ENCODE measurements at regions not wholly inside any gene's neighbourhood (a gene's known extent, or its start where the extent isn't known, plus 50 kb on each side); places are given as distances from the start of the nearest gene placed in this dataset.

- Histone ChIP-seq H3K9ac (ENCODE audit: low read depth in 1 of 2, low read length in 2 of 2) (no peak overlapping the region), H3K9me3 (ENCODE audit: control insufficient read depth in 2 of 2, low read length in 2 of 2) (no peaks in the 10 kb centered on the region), H3K4me3 (ENCODE audit: low read length in 2 of 2) (no peak overlapping the region), H3K27me3 (ENCODE audit: control insufficient read depth in 2 of 2, insufficient read depth in 2 of 2, low read length in 2 of 2) (no peaks in the 10 kb centered on the region), H3K27ac (ENCODE audit: low read depth in 2 of 2, low read length in 2 of 2) (no peak overlapping the region), H3K4me1 (ENCODE audit: control insufficient read depth in 2 of 2, insufficient read depth in 2 of 2, low read length in 2 of 2) (peaks cover 4 to 9% of the 10 kb centered on the region in 2 donors), H3K36me3 (ENCODE audit: control insufficient read depth in 2 of 2, insufficient read depth in 2 of 2, low read length in 2 of 2) (no peaks in the 10 kb centered on the region)
Observed at GRCh38 chr6:45742591-45742990, 273.1 kb downstream of the CLIC5 start.

GRCh38 chr6:45741437-45742171, 274.1 kb downstream of the CLIC5 start:
- H3K4me3 ChIP-seq (ENCODE audit: low read length in 2 of 2): peak overlapping the region in 1 of 2 donors; percentile 1
- H3K27ac ChIP-seq (ENCODE audit: low read depth in 2 of 2, low read length in 2 of 2): peak overlapping the region; percentile 43 to 50
- H3K9ac ChIP-seq (ENCODE audit: low read depth in 1 of 2, low read length in 2 of 2): no peak overlapping the region
- H3K27me3 ChIP-seq (ENCODE audit: control insufficient read depth in 2 of 2, insufficient read depth in 2 of 2, low read length in 2 of 2): no peaks in the 10 kb centered on the region
- no peaks in the 10 kb centered on the region for H3K36me3 ChIP-seq (ENCODE audit: control insufficient read depth in 2 of 2, insufficient read depth in 2 of 2, low read length in 2 of 2)
- H3K4me1 ChIP-seq (ENCODE audit: control insufficient read depth in 2 of 2, insufficient read depth in 2 of 2, low read length in 2 of 2): peaks cover 4 to 9% of the 10 kb centered on the region in 2 donors
- no peaks in the 10 kb centered on the region for H3K9me3 ChIP-seq (ENCODE audit: control insufficient read depth in 2 of 2, low read length in 2 of 2)

GRCh38 chr6:45739058-45739457, 276.6 kb downstream of the CLIC5 start:
- no peak overlapping the region for H3K4me3 ChIP-seq (ENCODE audit: low read length in 2 of 2)
- no peaks in the 10 kb centered on the region for H3K27me3 ChIP-seq (ENCODE audit: control insufficient read depth in 2 of 2, insufficient read depth in 2 of 2, low read length in 2 of 2)

GRCh38 chr6:45738057-45738455, 277.6 kb downstream of the CLIC5 start:
- H3K9ac ChIP-seq (ENCODE audit: low read depth in 1 of 2, low read length in 2 of 2): no peak overlapping the region
- H3K27me3 ChIP-seq (ENCODE audit: control insufficient read depth in 2 of 2, insufficient read depth in 2 of 2, low read length in 2 of 2): no peaks in the 10 kb centered on the region
- H3K36me3 ChIP-seq (ENCODE audit: control insufficient read depth in 2 of 2, insufficient read depth in 2 of 2, low read length in 2 of 2): no peaks in the 10 kb centered on the region
- peaks cover 4 to 9% of the 10 kb centered on the region in 2 donors for H3K4me1 ChIP-seq (ENCODE audit: control insufficient read depth in 2 of 2, insufficient read depth in 2 of 2, low read length in 2 of 2)
- no peak overlapping the region for H3K4me3 ChIP-seq (ENCODE audit: low read length in 2 of 2)
- H3K9me3 ChIP-seq (ENCODE audit: control insufficient read depth in 2 of 2, low read length in 2 of 2): no peaks in the 10 kb centered on the region
- no peak overlapping the region for H3K27ac ChIP-seq (ENCODE audit: low read depth in 2 of 2, low read length in 2 of 2)

More at GRCh38 chr6:45739058-45739457, 276.6 kb downstream of the CLIC5 start:
- Histone ChIP-seq H3K9me3 (ENCODE audit: control insufficient read depth in 2 of 2, low read length in 2 of 2) (no peaks in the 10 kb centered on the region), H3K36me3 (ENCODE audit: control insufficient read depth in 2 of 2, insufficient read depth in 2 of 2, low read length in 2 of 2) (no peaks in the 10 kb centered on the region), H3K9ac (ENCODE audit: low read depth in 1 of 2, low read length in 2 of 2) (no peak overlapping the region), H3K4me1 (ENCODE audit: control insufficient read depth in 2 of 2, insufficient read depth in 2 of 2, low read length in 2 of 2) (peaks cover 4 to 9% of the 10 kb centered on the region in 2 donors), H3K27ac (ENCODE audit: low read depth in 2 of 2, low read length in 2 of 2) (no peak overlapping the region)

- Histone ChIP-seq H3K36me3 (ENCODE audit: control insufficient read depth in 2 of 2, insufficient read depth in 2 of 2, low read length in 2 of 2) (no peaks in the 10 kb centered on the region), H3K27ac (ENCODE audit: low read depth in 2 of 2, low read length in 2 of 2) (no peak overlapping the region), H3K27me3 (ENCODE audit: control insufficient read depth in 2 of 2, insufficient read depth in 2 of 2, low read length in 2 of 2) (no peaks in the 10 kb centered on the region), H3K9me3 (ENCODE audit: control insufficient read depth in 2 of 2, low read length in 2 of 2) (no peaks in the 10 kb centered on the region), H3K9ac (ENCODE audit: low read depth in 1 of 2, low read length in 2 of 2) (no peak overlapping the region), H3K4me3 (ENCODE audit: low read length in 2 of 2) (no peak overlapping the region), H3K4me1 (ENCODE audit: control insufficient read depth in 2 of 2, insufficient read depth in 2 of 2, low read length in 2 of 2) (peaks cover 4 to 9% of the 10 kb centered on the region in 2 donors)
Observed at GRCh38 chr6:45737331-45738056, 278.2 kb downstream of the CLIC5 start.

GRCh38 chr6:45736134-45736533, 279.5 kb downstream of the CLIC5 start:
- Histone ChIP-seq H3K4me1 (ENCODE audit: control insufficient read depth in 2 of 2, insufficient read depth in 2 of 2, low read length in 2 of 2) (peaks cover under 1% of the 10 kb centered on the region in 2 donors), H3K9me3 (ENCODE audit: control insufficient read depth in 2 of 2, low read length in 2 of 2) (no peaks in the 10 kb centered on the region), H3K4me3 (ENCODE audit: low read length in 2 of 2) (no peak overlapping the region), H3K27me3 (ENCODE audit: control insufficient read depth in 2 of 2, insufficient read depth in 2 of 2, low read length in 2 of 2) (no peaks in the 10 kb centered on the region), H3K36me3 (ENCODE audit: control insufficient read depth in 2 of 2, insufficient read depth in 2 of 2, low read length in 2 of 2) (no peaks in the 10 kb centered on the region), H3K9ac (ENCODE audit: low read depth in 1 of 2, low read length in 2 of 2) (no peak overlapping the region), H3K27ac (ENCODE audit: low read depth in 2 of 2, low read length in 2 of 2) (no peak overlapping the region)

- Histone ChIP-seq H3K27ac (ENCODE audit: low read depth in 2 of 2, low read length in 2 of 2) (no peak overlapping the region), H3K36me3 (ENCODE audit: control insufficient read depth in 2 of 2, insufficient read depth in 2 of 2, low read length in 2 of 2) (no peaks in the 10 kb centered on the region), H3K4me1 (ENCODE audit: control insufficient read depth in 2 of 2, insufficient read depth in 2 of 2, low read length in 2 of 2) (no peaks in the 10 kb centered on the region), H3K27me3 (ENCODE audit: control insufficient read depth in 2 of 2, insufficient read depth in 2 of 2, low read length in 2 of 2) (no peaks in the 10 kb centered on the region), H3K4me3 (ENCODE audit: low read length in 2 of 2) (no peak overlapping the region), H3K9me3 (ENCODE audit: control insufficient read depth in 2 of 2, low read length in 2 of 2) (no peaks in the 10 kb centered on the region), H3K9ac (ENCODE audit: low read depth in 1 of 2, low read length in 2 of 2) (no peak overlapping the region)
Observed at GRCh38 chr6:45732731-45733130, 282.9 kb downstream of the CLIC5 start.

- H3K27ac ChIP-seq (ENCODE audit: low read depth in 2 of 2, low read length in 2 of 2): no peak overlapping the region
- no peak overlapping the region for H3K4me3 ChIP-seq (ENCODE audit: low read length in 2 of 2)
- H3K9ac ChIP-seq (ENCODE audit: low read depth in 1 of 2, low read length in 2 of 2): no peak overlapping the region
- H3K9me3 ChIP-seq (ENCODE audit: control insufficient read depth in 2 of 2, low read length in 2 of 2): no peaks in the 10 kb centered on the region
- H3K27me3 ChIP-seq (ENCODE audit: control insufficient read depth in 2 of 2, insufficient read depth in 2 of 2, low read length in 2 of 2): no peaks in the 10 kb centered on the region
- no peaks in the 10 kb centered on the region for H3K4me1 ChIP-seq (ENCODE audit: control insufficient read depth in 2 of 2, insufficient read depth in 2 of 2, low read length in 2 of 2)
- no peaks in the 10 kb centered on the region for H3K36me3 ChIP-seq (ENCODE audit: control insufficient read depth in 2 of 2, insufficient read depth in 2 of 2, low read length in 2 of 2)
Observed at GRCh38 chr6:45730232-45730631, 285.4 kb downstream of the CLIC5 start.

- Histone ChIP-seq H3K27me3 (ENCODE audit: control insufficient read depth in 2 of 2, insufficient read depth in 2 of 2, low read length in 2 of 2) (no peaks in the 10 kb centered on the region), H3K4me1 (ENCODE audit: control insufficient read depth in 2 of 2, insufficient read depth in 2 of 2, low read length in 2 of 2) (no peaks in the 10 kb centered on the region), H3K9me3 (ENCODE audit: control insufficient read depth in 2 of 2, low read length in 2 of 2) (no peaks in the 10 kb centered on the region), H3K9ac (ENCODE audit: low read depth in 1 of 2, low read length in 2 of 2) (no peak overlapping the region), H3K27ac (ENCODE audit: low read depth in 2 of 2, low read length in 2 of 2) (no peak overlapping the region), H3K36me3 (ENCODE audit: control insufficient read depth in 2 of 2, insufficient read depth in 2 of 2, low read length in 2 of 2) (no peaks in the 10 kb centered on the region), H3K4me3 (ENCODE audit: low read length in 2 of 2) (no peak overlapping the region)
Observed at GRCh38 chr6:45728674-45729073, 287.0 kb downstream of the CLIC5 start.

- no peaks in the 10 kb centered on the region for H3K27me3 ChIP-seq (ENCODE audit: control insufficient read depth in 2 of 2, insufficient read depth in 2 of 2, low read length in 2 of 2)
- no peak overlapping the region for H3K27ac ChIP-seq (ENCODE audit: low read depth in 2 of 2, low read length in 2 of 2)
- H3K9ac ChIP-seq (ENCODE audit: low read depth in 1 of 2, low read length in 2 of 2): no peak overlapping the region
- no peaks in the 10 kb centered on the region for H3K36me3 ChIP-seq (ENCODE audit: control insufficient read depth in 2 of 2, insufficient read depth in 2 of 2, low read length in 2 of 2)
- H3K4me3 ChIP-seq (ENCODE audit: low read length in 2 of 2): no peak overlapping the region
- H3K4me1 ChIP-seq (ENCODE audit: control insufficient read depth in 2 of 2, insufficient read depth in 2 of 2, low read length in 2 of 2): no peaks in the 10 kb centered on the region
- no peaks in the 10 kb centered on the region for H3K9me3 ChIP-seq (ENCODE audit: control insufficient read depth in 2 of 2, low read length in 2 of 2)
Observed at GRCh38 chr6:45727819-45728449, 287.7 kb downstream of the CLIC5 start.
